ENCODE measurements at regions not wholly inside any gene's neighbourhood (a gene's known extent, or its start where the extent isn't known, plus 50 kb on each side); places are given as distances from the start of the nearest gene placed in this dataset.
"Not testable (repeated sequence)": the region's sequence is repeated elsewhere in the genome, so short reads cannot be mapped to it uniquely, and the experiment has no call there.

DNA sequence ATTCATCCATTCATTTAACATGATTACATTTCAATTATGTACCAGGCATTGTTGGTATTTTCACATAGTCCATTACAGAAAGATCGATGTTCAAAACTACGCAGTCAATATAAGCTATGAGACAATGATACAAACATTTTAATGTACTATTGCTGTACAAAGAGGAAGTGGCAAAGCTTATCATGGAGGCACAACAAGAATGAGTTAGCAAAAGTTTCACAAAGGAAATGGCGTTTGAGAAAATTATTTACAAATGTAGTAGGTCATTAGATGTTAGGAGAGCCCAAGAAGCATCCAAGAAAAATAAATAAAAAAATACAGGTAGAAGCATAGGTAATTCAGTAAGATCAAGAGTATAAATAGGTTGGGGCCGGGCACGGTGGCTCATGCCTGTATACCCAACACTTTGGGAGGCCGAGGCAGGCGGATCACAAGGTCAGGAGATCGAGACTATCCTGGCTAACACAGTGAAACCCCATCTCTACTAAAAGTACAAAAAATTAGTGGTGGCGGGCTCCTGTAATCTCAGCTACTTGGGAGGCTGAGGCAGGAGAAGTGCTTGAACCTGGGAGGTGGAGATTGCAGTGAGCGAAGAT lies 1730.8 kb upstream of the CELF4 start:
- DNase-seq (ENCODE audit: low spot score), result no peak

DNA sequence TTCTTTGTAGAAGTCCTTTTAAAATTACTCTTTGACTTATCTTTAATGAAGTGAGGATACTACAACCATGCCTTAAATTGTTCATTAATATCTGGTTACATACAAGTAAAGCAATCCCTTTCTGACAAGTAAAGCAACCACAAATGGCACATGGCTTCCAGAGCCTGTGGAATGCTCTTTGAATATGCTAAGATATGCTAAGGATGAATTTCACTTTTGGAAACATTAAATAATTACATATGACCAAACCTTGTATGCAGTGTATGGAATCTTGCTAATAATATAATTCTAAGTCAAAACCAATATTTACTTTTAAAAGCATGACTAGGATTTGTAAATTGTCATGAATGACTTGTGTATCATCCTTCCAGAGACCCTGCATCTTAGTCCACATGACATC lies 1711.2 kb upstream of the CELF4 start:
- DNase-seq (ENCODE audit: low spot score), result no peak

- no peak for DNase-seq (ENCODE audit: low spot score)
Measured at GRCh38 chr18:39274535-39274934, 1708.9 kb upstream of the CELF4 start.

DNA sequence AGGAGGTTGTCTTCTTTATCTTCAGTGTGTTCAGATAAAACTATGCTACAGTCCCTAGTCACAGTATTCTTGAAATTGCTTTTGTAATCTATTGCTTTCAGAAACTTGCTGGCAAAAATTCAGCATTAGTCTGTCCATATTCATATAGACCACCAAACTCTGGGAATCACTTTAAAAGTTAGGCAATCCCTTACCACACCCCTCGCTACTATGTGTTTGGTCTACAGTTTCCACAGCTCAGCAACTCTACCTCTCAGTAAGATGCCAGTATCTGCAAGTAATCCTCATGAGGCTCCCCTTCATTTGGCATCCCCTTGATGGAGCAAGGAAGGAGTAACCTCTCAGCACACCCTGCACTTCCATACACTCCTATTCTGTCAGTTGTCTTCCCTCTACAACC lies 1706.6 kb upstream of the CELF4 start:
- DNase-seq (ENCODE audit: low spot score), result no peak

GRCh38 chr18:39271654-39272053 lies 1706.1 kb upstream of the CELF4 start:
- DNase-seq (ENCODE audit: low spot score), result no peak

DNA sequence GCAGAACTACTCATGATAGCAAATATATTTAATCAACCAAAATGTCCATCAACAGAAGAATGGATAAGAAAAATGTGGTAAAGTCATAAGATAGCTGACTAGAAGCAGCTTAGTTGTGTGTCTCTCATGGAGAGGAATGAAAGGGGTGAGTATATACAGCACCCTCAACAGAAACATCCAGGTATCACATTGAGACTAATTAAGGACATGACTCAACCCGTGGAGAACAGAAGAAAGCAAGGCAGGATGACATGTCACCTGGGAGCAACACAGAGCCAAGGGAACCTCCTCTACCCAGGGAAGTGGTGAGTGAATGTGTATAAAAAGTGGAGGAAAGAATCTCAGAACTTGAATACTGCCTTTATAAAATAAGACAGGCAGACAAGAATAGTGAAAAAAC lies 1695.0 kb upstream of the CELF4 start:
- no peak for DNase-seq (ENCODE audit: low spot score)

GRCh38 chr18:39259736-39260135 lies 1694.1 kb upstream of the CELF4 start:
- DNase-seq (ENCODE audit: low spot score), result no peak

DNA sequence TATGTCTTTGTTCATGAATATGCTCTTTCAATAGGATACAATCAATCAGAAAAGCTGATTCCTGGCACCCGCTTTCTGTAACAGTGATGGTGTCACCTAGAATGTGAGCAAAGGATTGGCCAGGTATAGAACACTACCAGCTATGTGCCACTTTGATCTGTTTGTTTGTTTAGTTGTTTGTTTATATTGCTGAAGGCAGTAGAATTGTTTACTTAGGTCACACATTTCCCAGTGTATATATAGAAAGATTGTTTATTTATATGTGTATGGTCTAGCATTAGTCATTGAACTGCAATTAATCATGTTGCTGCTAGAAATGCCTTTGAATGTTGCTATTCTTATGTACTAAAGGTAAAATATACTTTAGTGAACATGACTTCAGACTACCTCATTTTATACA lies 1678.6 kb upstream of the CELF4 start:
- DNase-seq (ENCODE audit: low spot score), result no peak

- DNase-seq (ENCODE audit: low spot score), result no peak
Measured at GRCh38 chr18:39241534-39241933, 1675.9 kb upstream of the CELF4 start.

GRCh38 chr18:39238981-39239660 lies 1673.5 kb upstream of the CELF4 start:
- no peak for DNase-seq (ENCODE audit: low spot score)

- no peak for DNase-seq (ENCODE audit: low spot score)
Measured at GRCh38 chr18:39235118-39235719, 1669.6 kb upstream of the CELF4 start.

DNA sequence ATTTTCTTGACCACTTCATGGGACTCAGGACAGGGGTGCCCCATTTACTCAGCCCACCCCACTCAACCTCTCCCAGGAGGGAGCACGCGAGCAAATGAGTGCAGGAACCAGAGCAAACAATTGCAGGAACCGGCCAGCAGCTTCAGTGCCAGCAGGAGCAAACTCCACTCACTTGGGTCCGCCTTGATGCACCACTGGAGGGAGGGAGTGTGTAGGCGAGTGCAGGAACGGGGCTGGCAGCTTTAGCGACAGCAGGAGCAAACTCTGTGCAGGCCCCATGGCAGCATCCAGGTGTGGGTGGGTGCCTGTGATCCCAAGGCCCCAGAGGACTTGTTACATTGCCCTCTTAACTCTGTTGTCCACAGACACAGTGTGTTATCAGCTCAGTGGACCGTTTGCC lies 1667.3 kb upstream of the CELF4 start:
- DNase-seq (ENCODE audit: low spot score), result no peak

DNA sequence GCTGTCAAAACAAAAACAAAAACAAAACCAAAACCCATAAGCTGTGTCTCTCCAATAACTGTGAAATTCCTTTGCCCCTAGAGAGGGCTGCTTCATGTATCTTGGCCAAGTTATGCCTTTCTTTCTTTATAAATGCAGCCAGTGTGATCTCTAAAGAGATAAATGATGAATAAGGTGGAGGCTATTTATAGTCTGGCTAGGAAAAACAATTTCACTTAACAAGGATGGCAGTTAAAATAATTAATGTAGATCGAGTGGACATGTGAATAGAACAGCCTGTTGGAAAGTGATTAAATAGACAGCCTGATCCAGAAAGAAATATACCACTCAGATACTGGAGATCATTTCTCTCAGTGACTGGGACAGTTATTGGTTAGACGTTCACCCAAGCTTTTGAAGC lies 1666.9 kb upstream of the CELF4 start:
- DNase-seq (ENCODE audit: low spot score), result no peak

DNA sequence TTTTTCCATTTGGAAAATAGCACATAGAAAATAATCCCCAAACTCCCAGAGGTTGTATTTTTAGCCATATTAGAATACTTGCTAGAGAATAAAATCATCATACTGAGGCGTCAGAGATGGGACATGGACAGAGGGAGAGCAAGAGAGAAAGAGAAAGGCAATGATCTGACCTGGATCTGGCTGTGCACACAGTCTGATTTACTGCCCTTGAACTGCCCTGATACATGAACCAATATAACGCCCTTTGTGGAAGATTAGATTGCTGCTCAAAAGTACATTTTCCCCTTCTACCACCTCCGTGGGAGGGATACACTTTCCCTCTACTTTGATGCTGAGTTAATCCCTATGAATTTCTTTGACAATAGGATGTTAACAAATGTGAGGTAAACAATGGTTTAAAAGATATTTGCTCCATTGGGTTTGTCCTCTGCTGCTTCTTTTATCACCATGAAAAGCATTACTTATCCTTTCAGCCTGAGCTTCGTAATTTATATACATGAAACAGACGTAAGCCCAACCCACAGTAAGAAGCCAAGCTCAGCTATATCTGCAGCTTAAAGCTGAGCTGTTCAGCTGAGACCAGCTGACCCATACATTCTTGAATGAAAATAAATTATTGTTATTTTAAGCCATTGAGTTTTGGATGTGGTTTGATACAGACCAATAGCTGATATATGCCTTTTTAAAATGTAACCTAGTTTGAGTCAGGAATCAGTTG lies 1664.6 kb upstream of the CELF4 start:
- DNase-seq (ENCODE audit: low spot score), result no peak

- not testable (repeated sequence) for DNase-seq (ENCODE audit: low spot score)
Measured at GRCh38 chr18:39227769-39228168, 1662.2 kb upstream of the CELF4 start.

GRCh38 chr18:39225373-39225772 lies 1659.8 kb upstream of the CELF4 start:
- no peak for DNase-seq (ENCODE audit: low spot score)

DNA sequence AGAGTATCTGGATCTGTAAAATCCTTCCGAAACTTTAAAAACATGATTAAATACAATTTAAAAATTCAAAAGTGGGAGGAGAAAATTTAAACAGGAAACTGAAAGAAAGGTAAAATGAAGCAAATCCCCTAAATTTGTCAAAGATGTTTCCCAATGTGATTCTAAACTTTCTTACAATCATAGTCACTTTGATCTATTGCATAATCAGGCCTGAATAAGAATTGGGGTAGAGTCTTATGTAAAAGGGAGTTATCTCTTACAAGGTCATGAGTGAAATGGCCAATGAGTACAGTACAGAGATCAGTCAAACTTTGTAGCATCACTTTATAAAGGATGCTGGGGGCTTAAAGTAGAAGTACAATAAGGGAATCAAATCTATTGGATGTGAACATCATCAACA lies 1657.7 kb upstream of the CELF4 start:
- DNase-seq (ENCODE audit: low spot score), result no peak

GRCh38 chr18:39215920-39216319 lies 1650.3 kb upstream of the CELF4 start:
- no peak for DNase-seq (ENCODE audit: low spot score)

GRCh38 chr18:39211461-39211860 lies 1645.9 kb upstream of the CELF4 start:
- no peak for DNase-seq (ENCODE audit: low spot score)

GRCh38 chr18:39209173-39209572 lies 1643.6 kb upstream of the CELF4 start:
- DNase-seq (ENCODE audit: low spot score), result no peak

- no peak for DNase-seq (ENCODE audit: low spot score)
Measured at GRCh38 chr18:39208729-39209128, 1643.1 kb upstream of the CELF4 start.

GRCh38 chr18:39208190-39208589 lies 1642.6 kb upstream of the CELF4 start:
- no peak for DNase-seq (ENCODE audit: low spot score)

Data from AG08395 (cell line).